ENCODE measurements at regions not wholly inside any gene's neighbourhood (a gene's known extent, or its start where the extent isn't known, plus 50 kb on each side); places are given as distances from the start of the nearest gene placed in this dataset.

GRCh38 chr2:12841021-12841420 lies 124.3 kb downstream of the TRIB2 start:
- H3K27me3 ChIP-seq (ENCODE audit: control insufficient read depth in 2 of 2, insufficient read depth in 2 of 2, low read length in 2 of 2) = peaks cover 4 to 24% of the 10 kb centered on the region in 2 experiments; a peak in 2 of 5 replicates
- H3K79me2 ChIP-seq (ENCODE audit: control insufficient read depth, insufficient read depth, low read length) = no peaks in the 10 kb centered on the region
- no peaks in the 10 kb centered on the region for H3K4me1 ChIP-seq (replicated peaks in 1 of 2; ENCODE audit: control insufficient read depth in 2 of 2, insufficient read depth in 2 of 2, low read length in 2 of 2)
- TF ChIP-seq ZFPM2 (CRISPR knock-in tag; IDR thresholded peaks at IDR 0.05) (no peak), YBX1 (IDR thresholded peaks at IDR 0.05) (no peak), NCOA6 (IDR thresholded peaks at IDR 0.05) (no peak), MTA2 (IDR thresholded peaks at IDR 0.05; ENCODE audit: low read depth) (no peak), ARID4B (CRISPR knock-in tag; IDR thresholded peaks at IDR 0.05) (no peak), PTBP1 (IDR thresholded peaks at IDR 0.05; ENCODE audit: low read depth, low read length) (no peak), ZNF174 (CRISPR knock-in tag; IDR thresholded peaks at IDR 0.05) (no peak), MXD1 (CRISPR knock-in tag; IDR thresholded peaks at IDR 0.05; ENCODE audit: borderline replicate concordance, poor library complexity, severe bottlenecking) (no peak), HBP1 (CRISPR knock-in tag; IDR thresholded peaks at IDR 0.05) (no peak), ZNF263 (CRISPR knock-in tag; IDR thresholded peaks at IDR 0.05; ENCODE audit: borderline replicate concordance) (no peak), ZBTB43 (CRISPR knock-in tag; IDR thresholded peaks at IDR 0.05) (no peak), TOE1 (IDR thresholded peaks at IDR 0.05; ENCODE audit: borderline replicate concordance) (no peak), TOE1 (CRISPR knock-in tag; IDR thresholded peaks at IDR 0.05; ENCODE audit: borderline replicate concordance, low read depth) (no peak)
- intact Hi-C loops (cut with micrococcal nuclease) (no loop called here), in situ Hi-C loops (cut with MboI) (no loop called here)
- H3K9me1 ChIP-seq (ENCODE audit: control insufficient read depth, insufficient read depth, low read length) = no peaks in the 10 kb centered on the region
- no peaks in the 10 kb centered on the region for H3K9me3 ChIP-seq (replicated peaks; ENCODE audit: control insufficient read depth, insufficient read depth, low read depth, low read length)
- H3K9ac ChIP-seq (ENCODE audit: insufficient read depth in 1 of 2, low read depth in 2 of 2, low read length in 2 of 2) = no peak overlapping the region
- FAIRE-seq (no peak), ATAC-seq (no peak), DNase-seq (ENCODE audit: extremely low read depth in 1 of 4, low spot score in 3 of 4) (no peak)
- WGBS (ENCODE audit: insufficient coverage, low coverage, missing lambda C conversion rate) = 2% methylated on average over 5 of the region's 5 CpGs
- H3K4me2 ChIP-seq (ENCODE audit: insufficient read depth, low read length) = no peak overlapping the region
- H2AFZ ChIP-seq (ENCODE audit: low read depth, low read length) = no peak overlapping the region
- H3K36me3 ChIP-seq (ENCODE audit: control insufficient read depth, insufficient read depth, low read length) = no peaks in the 10 kb centered on the region
- H3K4me3 ChIP-seq = no peak overlapping the region
- CTCF ChIA-PET (ENCODE audit: low intra/inter-chr PET ratio) = no interaction called here
- H4K20me1 ChIP-seq (replicated peaks; ENCODE audit: control insufficient read depth, insufficient read depth, low read length) = no peaks in the 10 kb centered on the region
- POLR2A ChIA-PET = no interaction called here
- BruUV-seq (replicated peaks) = no TSS peak
- H3K27ac ChIP-seq (ENCODE audit: extremely low read depth, low read depth, low read length) = no peak overlapping the region
